IMR-90 (cell line): ENCODE measurements at regions not wholly inside any gene's neighbourhood (a gene's known extent, or its start where the extent isn't known, plus 50 kb on each side); places are given as distances from the start of the nearest gene placed in this dataset.

ENCODE experiments used
- ATAC-seq: fragments of 200-7000 bp; cut with Tn5 transposase; 2 replicates; pipeline ENCODE4 v1.9.1; 2020; ENCODE audit warnings: low read depth, mild to moderate bottlenecking, moderate library complexity
- BruUV-seq: library from RNA; stranded (reverse); fragments of 400-500 nt; replicated peaks from 2 replicates; lab custom pipeline; 2021; lab: Mats Ljungman, UMichigan
- CTCF ChIA-PET: fragments of 300-600 bp; formaldehyde crosslinking; extraction: SDS; loops from one replicate; lab custom pipeline; 2021; ENCODE audit warnings: antibody characterized with exemption; lab: Yijun Ruan, JAX
- POLR2A ChIA-PET: fragments of 300-600 bp; sonication (Branson Sonifier 250); formaldehyde crosslinking; loops from one replicate; lab custom pipeline; 2022; ENCODE audit warnings: antibody characterized with exemption; ENCODE audit not compliant: unreplicated experiment; lab: Charles Lee
- DNase-seq: peaks from one replicate; pipeline ENCODE4 v3.0.0; 2013
- H2AFZ ChIP-seq: replicated peaks from 2 replicates; pipeline ENCODE3; 2013; ENCODE audit warnings: low read length, mild to moderate bottlenecking; ENCODE audit not compliant: poor library complexity
- H2AK5ac ChIP-seq: 2 replicates; pipeline ENCODE4 v1.6.1; 2013; ENCODE audit warnings: low read depth, low read length, inconsistent platforms
- H2AK9ac ChIP-seq: replicated peaks from 2 replicates; pipeline ENCODE3; 2013; ENCODE audit warnings: mild to moderate bottlenecking, low read depth, low read length, moderate library complexity; ENCODE audit not compliant: poor library complexity
- H2BK120ac ChIP-seq: 2 replicates; pipeline ENCODE4 v1.6.1; 2013; ENCODE audit warnings: low read depth, low read length, inconsistent platforms
- H2BK15ac ChIP-seq: 3 replicates; pipeline ENCODE4 v1.6.1; 2013; ENCODE audit warnings: low read depth, low read length, inconsistent platforms
- H2BK20ac ChIP-seq: 2 replicates; pipeline ENCODE4 v1.6.1; 2013; ENCODE audit warnings: low read depth, mild to moderate bottlenecking, inconsistent platforms, low read length, moderate library complexity
- H2BK5ac ChIP-seq: 2 replicates; pipeline ENCODE4 v1.6.1; 2013; ENCODE audit warnings: mild to moderate bottlenecking, low read depth, low read length, inconsistent platforms; ENCODE audit not compliant: poor library complexity, severe bottlenecking
- H3K14ac ChIP-seq: replicated peaks from 2 replicates; pipeline ENCODE4 v1.6.1; 2013; ENCODE audit warnings: low read depth, low read length, inconsistent platforms
- H3K18ac ChIP-seq: 2 replicates; pipeline ENCODE4 v1.6.1; 2013; ENCODE audit warnings: low read depth, low read length, control low read depth
- H3K23ac ChIP-seq: 2 replicates; pipeline ENCODE4 v1.6.1; 2013; ENCODE audit warnings: low read depth, low read length, inconsistent platforms
- H3K27ac ChIP-seq: 2 replicates; pipeline ENCODE4 v1.5.1; 2013; ENCODE audit warnings: mild to moderate bottlenecking, control low read depth, low read length; ENCODE audit not compliant: insufficient read depth
- H3K27me3 ChIP-seq: 2 replicates; pipeline ENCODE4 v1.6.1; 2013; ENCODE audit warnings: low read length; ENCODE audit not compliant: control insufficient read depth, insufficient read depth
- H3K36me3 ChIP-seq: 2 replicates; pipeline ENCODE4 v1.6.1; 2013; ENCODE audit warnings: low read length, mixed read lengths; ENCODE audit not compliant: control insufficient read depth, insufficient read depth
- H3K4ac ChIP-seq: 2 replicates; pipeline ENCODE4 v1.6.1; 2013; ENCODE audit warnings: low read depth, low read length, inconsistent platforms
- H3K4me1 ChIP-seq: 2 replicates; pipeline ENCODE4 v1.6.1; 2013; ENCODE audit warnings: low read length, mixed read lengths; ENCODE audit not compliant: control insufficient read depth, insufficient read depth
- H3K4me2 ChIP-seq: 2 replicates; pipeline ENCODE4 v1.6.1; 2013; ENCODE audit warnings: low read depth, mild to moderate bottlenecking, control low read depth, low read length, moderate library complexity
- H3K4me3 ChIP-seq: 2 replicates; pipeline ENCODE4 v1.5.1; 2013; ENCODE audit warnings: low read depth, mild to moderate bottlenecking, control low read depth, low read length, moderate library complexity; ENCODE audit not compliant: insufficient read depth
- H3K56ac ChIP-seq: 2 replicates; pipeline ENCODE4 v1.6.1; 2013; ENCODE audit warnings: low read length, inconsistent platforms; ENCODE audit not compliant: insufficient read depth; ENCODE audit errors: extremely low read depth
- H3K79me1 ChIP-seq, 2 experiments: 2 replicates each; pipeline ENCODE4 v1.6.1; 2013; ENCODE audit warnings: low read length in 2 of 2, inconsistent platforms in 1 of 2, low read depth in 1 of 2
- H3K9ac ChIP-seq: 2 replicates; pipeline ENCODE4 v1.6.1; 2013; ENCODE audit warnings: low read depth, low read length, control low read depth
- H3K9me1 ChIP-seq: 2 replicates; pipeline ENCODE4 v1.6.1; 2013; ENCODE audit warnings: low read length, inconsistent platforms; ENCODE audit not compliant: insufficient read depth
- H3K9me3 ChIP-seq: 2 replicates; pipeline ENCODE4 v1.6.1; 2013; ENCODE audit warnings: low read length; ENCODE audit not compliant: control insufficient read depth, insufficient read depth
- H4K20me1 ChIP-seq: 2 replicates; pipeline ENCODE4 v1.6.1; 2013; ENCODE audit warnings: low read length, inconsistent platforms; ENCODE audit not compliant: insufficient read depth
- H4K5ac ChIP-seq: 2 replicates; pipeline ENCODE4 v1.6.1; 2013; ENCODE audit warnings: mild to moderate bottlenecking, low read depth, low read length, control low read depth
- H4K8ac ChIP-seq, 2 experiments: 2 replicates each; pipeline ENCODE4 v1.6.1; 2013; ENCODE audit warnings: low read depth in 2 of 2, low read length in 2 of 2, control low read depth in 1 of 2, inconsistent platforms in 1 of 2
- H4K91ac ChIP-seq: 2 replicates; pipeline ENCODE4 v1.6.1; 2013; ENCODE audit warnings: low read depth, low read length, inconsistent platforms; ENCODE audit not compliant: insufficient read depth
- CEBPB ChIP-seq: IDR thresholded peaks from 2 replicates; pipeline ENCODE4 v1.6.1; 2012; ENCODE audit warnings: low read depth, low read length, improper control_type of control experiment
- CHD1 ChIP-seq: IDR thresholded peaks from 2 replicates; pipeline ENCODE4 v1.6.1; 2012; ENCODE audit warnings: low read depth, low read length, improper control_type of control experiment
- CTCF ChIP-seq: conservative IDR thresholded peaks from 2 replicates; pipeline ENCODE4 v1.5.1; 2012; ENCODE audit warnings: mild to moderate bottlenecking, low read depth, low read length, improper control_type of control experiment
- ELK1 ChIP-seq: fragments of 150-350 bp; IDR thresholded peaks from 2 replicates; pipeline ENCODE4 v1.6.1; 2016; ENCODE audit warnings: low read depth, mild to moderate bottlenecking, low read length, moderate library complexity, borderline replicate concordance
- FOS ChIP-seq: fragments of 150-350 bp; IDR thresholded peaks from 2 replicates; pipeline ENCODE4 v1.6.1; 2016; ENCODE audit warnings: low read depth, low read length
- MAFK ChIP-seq: IDR thresholded peaks from 2 replicates; pipeline ENCODE4 v1.6.1; 2012; ENCODE audit warnings: low read depth, low read length, improper control_type of control experiment
- MAZ ChIP-seq: IDR thresholded peaks from 2 replicates; pipeline ENCODE4 v1.6.1; 2012; ENCODE audit warnings: low read depth, mild to moderate bottlenecking, low read length, improper control_type of control experiment, moderate library complexity, borderline replicate concordance
- MXI1 ChIP-seq: IDR thresholded peaks from 2 replicates; pipeline ENCODE4 v1.6.1; 2012; ENCODE audit warnings: low read depth, mild to moderate bottlenecking, low read length, moderate library complexity, borderline replicate concordance
- NFE2L2 ChIP-seq: fragments of 150-350 bp; IDR thresholded peaks from 2 replicates; pipeline ENCODE4 v1.6.1; 2016; ENCODE audit warnings: low read depth, mild to moderate bottlenecking, low read length
- POLR2A ChIP-seq: IDR thresholded peaks from 2 replicates; pipeline ENCODE4 v1.6.1; 2012; ENCODE audit warnings: mild to moderate bottlenecking, low read depth, low read length
- RCOR1 ChIP-seq: IDR thresholded peaks from 2 replicates; pipeline ENCODE4 v1.6.1; 2012; ENCODE audit warnings: mild to moderate bottlenecking, low read length, improper control_type of control experiment; ENCODE audit not compliant: insufficient replicate concordance
- RFX5 ChIP-seq: IDR thresholded peaks from 2 replicates; pipeline ENCODE4 v1.8.0; 2012; ENCODE audit warnings: low read depth, mild to moderate bottlenecking, low read length, moderate library complexity
- SMC3 ChIP-seq: fragments of 150-350 bp; IDR thresholded peaks from 2 replicates; pipeline ENCODE4 v1.6.1; 2016; ENCODE audit warnings: low read depth, mild to moderate bottlenecking, antibody characterized with exemption, low read length, moderate library complexity
- USF2 ChIP-seq: fragments of 150-350 bp; IDR thresholded peaks from 2 replicates; pipeline ENCODE4 v1.6.1; 2017; ENCODE audit warnings: mild to moderate bottlenecking, antibody characterized with exemption, low read length, low read depth
- WGBS, 2 experiments: methylation state at CpG; one replicate each; pipeline versions ENCODE4 v1.1.5 to v1.1.7; 2013; ENCODE audit warnings: missing lambda C conversion rate in 2 of 2; ENCODE audit not compliant: insufficient read length in 1 of 2; ENCODE audit errors: extremely low coverage in 2 of 2; 5-methylcytosine and 5-hydroxymethylcytosine counted together
- dilution Hi-C: fragments of 300-500 bp; cut with HindIII; formaldehyde crosslinking; loops from one replicate; pipeline ENCODE4 v1.14.3; 2018; ENCODE audit warnings: low sequenced_read_pairs; ENCODE audit not compliant: unreplicated experiment
- in situ Hi-C: fragments of 300-500 bp; cut with MboI; formaldehyde crosslinking; loops from 3 replicates; pipeline ENCODE4 v1.14.3; 2019; ENCODE audit warnings: low sequenced_read_pairs, inconsistent platforms, mixed read lengths
- intact Hi-C: fragments of 100-400 bp; cut with micrococcal nuclease; formaldehyde crosslinking; loops from 2 replicates; pipeline ENCODE4 v1.10.0; 2022

- H3K4me2 ChIP-seq, result no peak overlapping the region
- H3K9me1 ChIP-seq, result no peaks in the 10 kb centered on the region
- no peaks in the 10 kb centered on the region for H3K36me3 ChIP-seq
- H2AFZ ChIP-seq, result peak overlapping the region; percentile 78
- no peak overlapping the region for H3K9ac ChIP-seq
- no peak for DNase-seq
- no CpG with 5 or more reads among the region's 11 CpGs for WGBS, 2 experiments
- H3K56ac ChIP-seq, result no peak overlapping the region
- peaks cover 9% of the 10 kb centered on the region for H3K9me3 ChIP-seq
- no peaks in the 10 kb centered on the region for H4K20me1 ChIP-seq
- no peak overlapping the region for H4K5ac ChIP-seq
- no peak overlapping the region for H2AK9ac ChIP-seq
- H3K27me3 ChIP-seq, result no peaks in the 10 kb centered on the region
- H3K14ac ChIP-seq, result no peak overlapping the region
- no peak overlapping the region for H2BK5ac ChIP-seq
- in situ Hi-C loops (no loop called here), dilution Hi-C loops (no loop called here), intact Hi-C loops (no loop called here)
- ChIA-PET CTCF (interaction anchor here (0.6 to 1.9 kb wide), 3 partner anchors 46 to 261 kb away, joined by 3 to 6 read pairs (median 3); no protein-coding TSS in a partner anchor), POLR2A (no interaction called here)
- no TSS peak for BruUV-seq
- no peak overlapping the region for H2AK5ac ChIP-seq
- peaks cover 2% of the 10 kb centered on the region; the same call in 1 of the 2 replicates for H3K4me1 ChIP-seq
- peak overlapping the region; percentile 64; the same call in 1 of the 2 replicates for H2BK120ac ChIP-seq
- H3K79me1 ChIP-seq, result no peaks in the 10 kb centered on the region
- H3K4ac ChIP-seq, result peak overlapping the region; percentile 48; the same call in 1 of the 2 replicates
- H3K27ac ChIP-seq, result no peak overlapping the region
- H3K23ac ChIP-seq, result no peak overlapping the region
- H2BK15ac ChIP-seq, result peak overlapping the region; percentile 34; the same call in 1 of the 3 replicates
- no peak overlapping the region for H3K4me3 ChIP-seq
- H4K91ac ChIP-seq, result no peak overlapping the region
- H3K18ac ChIP-seq, result no peak overlapping the region
- ATAC-seq, result peak; percentile 58
- H4K8ac ChIP-seq, result peak overlapping the region in 1 of 2 experiments; percentile 63; a peak in 1 of 4 replicates
- peak overlapping the region; percentile 79 for H2BK20ac ChIP-seq
- no peak for TF ChIP-seq ELK1
- TF ChIP-seq RCOR1, result no peak
- TF ChIP-seq CTCF, result peak; percentile 45; the same call in 1 of the 2 replicates
- no peak for TF ChIP-seq MXI1
- TF ChIP-seq MAFK, result no peak
- TF ChIP-seq USF2, result no peak
- no peak for TF ChIP-seq SMC3
- TF ChIP-seq POLR2A, result no peak
- TF ChIP-seq RFX5, result no peak
- no peak for TF ChIP-seq FOS
- no peak for TF ChIP-seq CHD1
- TF ChIP-seq CEBPB, result no peak
- TF ChIP-seq MAZ, result no peak
- no peak for TF ChIP-seq NFE2L2
These were observed 130.5 kb downstream of the ZFP64 start for GRCh38 chr20:52060794-52061714.
